HEK293 (cell line): ENCODE measurements at regions not wholly inside any gene's neighbourhood (a gene's known extent, or its start where the extent isn't known, plus 50 kb on each side); places are given as distances from the start of the nearest gene placed in this dataset.

ENCODE experiments used
- CTCF ChIA-PET: fragments of 350-600 bp; formaldehyde crosslinking; extraction: SDS; loops from one replicate; lab custom pipeline; 2021; ENCODE audit warnings: antibody characterized with exemption; lab: Yijun Ruan, JAX
- POLR2A ChIA-PET: fragments of 300-600 bp; formaldehyde crosslinking; extraction: SDS; loops from one replicate; lab custom pipeline; 2020; ENCODE audit warnings: antibody characterized with exemption, inconsistent platforms; lab: Yijun Ruan, JAX
- H3K27ac ChIP-seq: fragments of 200-500 bp; sonication (Bioruptor generic); 2 replicates; pipeline ENCODE4 v1.5.1; 2014; ENCODE audit warnings: low read depth, low read length, control low read depth, inconsistent platforms; ENCODE audit errors: extremely low read depth
- H3K36me3 ChIP-seq, 2 experiments: fragments of 200-500 bp in 1 of 2; sonication (Bioruptor generic) in 1 of 2; 1 replicate in 1 of 2; 2 replicates in 1 of 2; pipeline ENCODE4 v1.5.1; 2014 to 2017; ENCODE audit warnings: inconsistent platforms in 2 of 2, low read length in 2 of 2; ENCODE audit not compliant: control insufficient read depth in 2 of 2, insufficient read depth in 1 of 2
- H3K4me1 ChIP-seq: fragments of 200-500 bp; sonication (Bioruptor generic); 2 replicates; pipeline ENCODE4 v1.5.1; 2014; ENCODE audit warnings: mild to moderate bottlenecking, low read length, inconsistent platforms; ENCODE audit not compliant: control insufficient read depth, insufficient read depth
- H3K4me3 ChIP-seq: 2 replicates; pipeline ENCODE4 v1.5.1; 2011; ENCODE audit warnings: low read depth, mild to moderate bottlenecking, control low read depth, low read length, moderate library complexity
- H3K9me3 ChIP-seq: fragments of 200-500 bp; sonication (Bioruptor generic); 2 replicates; pipeline ENCODE4 v1.5.1; 2014; ENCODE audit warnings: low read depth, low read length, inconsistent platforms; ENCODE audit not compliant: control insufficient read depth, insufficient read depth
- HOXA7 ChIP-seq: sonication (generic); formaldehyde crosslinking; IDR thresholded peaks from 2 replicates; pipeline ENCODE4 v1.8.1; 2022; ENCODE audit warnings: missing genetic modification reagents, borderline replicate concordance
- HOXD13 ChIP-seq: sonication (generic); formaldehyde crosslinking; IDR thresholded peaks from 2 replicates; pipeline ENCODE4 v1.8.0; 2022; ENCODE audit warnings: missing genetic modification reagents, borderline replicate concordance
- PRDM1 ChIP-seq: fragments of 450-650 bp; formaldehyde crosslinking; IDR thresholded peaks from 2 replicates; pipeline ENCODE4; 2016; ENCODE audit warnings: missing biosample characterization, missing genetic modification characterization
- YY1 ChIP-seq: fragments of 450-650 bp; formaldehyde crosslinking; IDR thresholded peaks from 2 replicates; pipeline ENCODE4 v1.5.1; 2018; ENCODE audit warnings: missing biosample characterization, missing genetic modification characterization
- ZBTB10 ChIP-seq: fragments of 450-650 bp; formaldehyde crosslinking; IDR thresholded peaks from 2 replicates; pipeline ENCODE4 v1.5.1; 2016; ENCODE audit warnings: missing biosample characterization, missing genetic modification characterization
- ZIC2 ChIP-seq: fragments of 450-650 bp; formaldehyde crosslinking; IDR thresholded peaks from 2 replicates; pipeline ENCODE4 v1.5.1; 2016; ENCODE audit warnings: missing biosample characterization, missing genetic modification characterization
- ZNF10 ChIP-seq: fragments of 450-650 bp; formaldehyde crosslinking; IDR thresholded peaks from 2 replicates; pipeline ENCODE4 v1.5.1; 2017; ENCODE audit warnings: missing biosample characterization, missing genetic modification characterization
- ZNF133 ChIP-seq: fragments of 450-650 bp; formaldehyde crosslinking; IDR thresholded peaks from 2 replicates; pipeline ENCODE4 v1.5.1; 2016; ENCODE audit warnings: missing biosample characterization, missing genetic modification characterization
- ZNF202 ChIP-seq: fragments of 450-650 bp; formaldehyde crosslinking; IDR thresholded peaks from 2 replicates; pipeline ENCODE4 v1.5.1; 2016; ENCODE audit warnings: missing biosample characterization, missing genetic modification characterization, borderline replicate concordance
- ZNF248 ChIP-seq: fragments of 450-650 bp; formaldehyde crosslinking; IDR thresholded peaks from 2 replicates; pipeline ENCODE4 v1.5.1; 2017; ENCODE audit warnings: missing biosample characterization, missing genetic modification characterization
- ZNF324 ChIP-seq: fragments of 450-650 bp; formaldehyde crosslinking; IDR thresholded peaks from 2 replicates; pipeline ENCODE4 v1.5.1; 2016; ENCODE audit warnings: missing biosample characterization, missing genetic modification characterization
- ZNF37A ChIP-seq: fragments of 450-650 bp; IDR thresholded peaks from 2 replicates; pipeline ENCODE4 v1.5.1; 2018; ENCODE audit warnings: missing biosample characterization, missing genetic modification characterization
- ZNF416 ChIP-seq: fragments of 450-650 bp; formaldehyde crosslinking; IDR thresholded peaks from 2 replicates; pipeline ENCODE4 v1.5.1; 2016; ENCODE audit warnings: missing biosample characterization, missing genetic modification characterization
- ZNF501 ChIP-seq: fragments of 450-650 bp; formaldehyde crosslinking; IDR thresholded peaks from 2 replicates; pipeline ENCODE4 v1.5.1; 2016; ENCODE audit warnings: missing biosample characterization, missing genetic modification characterization
- ZNF544 ChIP-seq: fragments of 450-650 bp; formaldehyde crosslinking; IDR thresholded peaks from 2 replicates; pipeline ENCODE4 v1.5.0; 2017; ENCODE audit warnings: missing biosample characterization, missing genetic modification characterization
- ZNF560 ChIP-seq: fragments of 450-650 bp; formaldehyde crosslinking; IDR thresholded peaks from 2 replicates; pipeline ENCODE4 v1.5.1; 2017; ENCODE audit warnings: missing biosample characterization, missing genetic modification characterization, borderline replicate concordance
- ZNF600 ChIP-seq: fragments of 450-650 bp; formaldehyde crosslinking; IDR thresholded peaks from 2 replicates; pipeline ENCODE4 v1.5.1; 2016; ENCODE audit warnings: missing biosample characterization, missing genetic modification characterization
- ZNF654 ChIP-seq: fragments of 450-650 bp; formaldehyde crosslinking; IDR thresholded peaks from 2 replicates; pipeline ENCODE4 v1.5.1; 2016; ENCODE audit warnings: low read depth, missing biosample characterization, missing genetic modification characterization
- ZNF837 ChIP-seq: fragments of 450-650 bp; formaldehyde crosslinking; IDR thresholded peaks from 2 replicates; pipeline ENCODE4 v1.5.1; 2016; ENCODE audit warnings: missing biosample characterization, missing genetic modification characterization
- TF ChIP-seq, protein P1 (sequence below): fragments of 450-650 bp; formaldehyde crosslinking; IDR thresholded peaks from 2 replicates; pipeline ENCODE4 v1.5.1; 2016; ENCODE audit warnings: missing biosample characterization, missing genetic modification characterization
- TF ChIP-seq, protein P2 (sequence below): fragments of 450-650 bp; formaldehyde crosslinking; IDR thresholded peaks from 2 replicates; pipeline ENCODE4 v1.5.1; 2017; ENCODE audit warnings: missing biosample characterization, missing genetic modification characterization
- TF ChIP-seq, protein P3 (sequence below): fragments of 450-650 bp; formaldehyde crosslinking; IDR thresholded peaks from 2 replicates; pipeline ENCODE4 v1.5.1; 2016; ENCODE audit warnings: missing biosample characterization, missing genetic modification characterization
- TF ChIP-seq, protein P4 (sequence below): fragments of 450-650 bp; formaldehyde crosslinking; IDR thresholded peaks from 2 replicates; pipeline ENCODE4 v1.5.1; 2016; ENCODE audit warnings: missing biosample characterization, missing genetic modification characterization, low read depth
- TF ChIP-seq, protein P5 (sequence below): fragments of 450-650 bp; IDR thresholded peaks from 2 replicates; pipeline ENCODE4 v1.5.1; 2018; ENCODE audit warnings: missing biosample characterization, missing genetic modification characterization

- POLR2A ChIA-PET = no interaction called here
- TF ChIP-seq ZNF133 (tag by site-specific recombination) (no peak), ZNF248 (no peak), ZNF560 (no peak), HOXA7 (CRISPR knock-in tag) (no peak), ZNF416 (tag by site-specific recombination) (no peak), YY1 (tag by site-specific recombination) (no peak), ZNF10 (tag by site-specific recombination) (no peak)
- TF ChIP-seq, protein P1, sequence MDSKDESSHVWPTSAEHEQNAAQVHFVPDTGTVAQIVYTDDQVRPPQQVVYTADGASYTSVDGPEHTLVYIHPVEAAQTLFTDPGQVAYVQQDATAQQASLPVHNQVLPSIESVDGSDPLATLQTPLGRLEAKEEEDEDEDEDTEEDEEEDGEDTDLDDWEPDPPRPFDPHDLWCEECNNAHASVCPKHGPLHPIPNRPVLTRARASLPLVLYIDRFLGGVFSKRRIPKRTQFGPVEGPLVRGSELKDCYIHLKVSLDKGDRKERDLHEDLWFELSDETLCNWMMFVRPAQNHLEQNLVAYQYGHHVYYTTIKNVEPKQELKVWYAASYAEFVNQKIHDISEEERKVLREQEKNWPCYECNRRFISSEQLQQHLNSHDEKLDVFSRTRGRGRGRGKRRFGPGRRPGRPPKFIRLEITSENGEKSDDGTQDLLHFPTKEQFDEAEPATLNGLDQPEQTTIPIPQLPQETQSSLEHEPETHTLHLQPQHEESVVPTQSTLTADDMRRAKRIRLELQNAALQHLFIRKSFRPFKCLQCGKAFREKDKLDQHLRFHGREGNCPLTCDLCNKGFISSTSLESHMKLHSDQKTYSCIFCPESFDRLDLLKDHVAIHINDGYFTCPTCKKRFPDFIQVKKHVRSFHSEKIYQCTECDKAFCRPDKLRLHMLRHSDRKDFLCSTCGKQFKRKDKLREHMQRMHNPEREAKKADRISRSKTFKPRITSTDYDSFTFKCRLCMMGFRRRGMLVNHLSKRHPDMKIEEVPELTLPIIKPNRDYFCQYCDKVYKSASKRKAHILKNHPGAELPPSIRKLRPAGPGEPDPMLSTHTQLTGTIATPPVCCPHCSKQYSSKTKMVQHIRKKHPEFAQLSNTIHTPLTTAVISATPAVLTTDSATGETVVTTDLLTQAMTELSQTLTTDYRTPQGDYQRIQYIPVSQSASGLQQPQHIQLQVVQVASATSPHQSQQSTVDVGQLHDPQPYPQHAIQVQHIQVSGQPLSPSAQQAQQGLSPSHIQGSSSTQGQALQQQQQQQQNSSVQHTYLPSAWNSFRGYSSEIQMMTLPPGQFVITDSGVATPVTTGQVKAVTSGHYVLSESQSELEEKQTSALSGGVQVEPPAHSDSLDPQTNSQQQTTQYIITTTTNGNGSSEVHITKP (tag by site-specific recombination) = no peak
- TF ChIP-seq, protein P2, sequence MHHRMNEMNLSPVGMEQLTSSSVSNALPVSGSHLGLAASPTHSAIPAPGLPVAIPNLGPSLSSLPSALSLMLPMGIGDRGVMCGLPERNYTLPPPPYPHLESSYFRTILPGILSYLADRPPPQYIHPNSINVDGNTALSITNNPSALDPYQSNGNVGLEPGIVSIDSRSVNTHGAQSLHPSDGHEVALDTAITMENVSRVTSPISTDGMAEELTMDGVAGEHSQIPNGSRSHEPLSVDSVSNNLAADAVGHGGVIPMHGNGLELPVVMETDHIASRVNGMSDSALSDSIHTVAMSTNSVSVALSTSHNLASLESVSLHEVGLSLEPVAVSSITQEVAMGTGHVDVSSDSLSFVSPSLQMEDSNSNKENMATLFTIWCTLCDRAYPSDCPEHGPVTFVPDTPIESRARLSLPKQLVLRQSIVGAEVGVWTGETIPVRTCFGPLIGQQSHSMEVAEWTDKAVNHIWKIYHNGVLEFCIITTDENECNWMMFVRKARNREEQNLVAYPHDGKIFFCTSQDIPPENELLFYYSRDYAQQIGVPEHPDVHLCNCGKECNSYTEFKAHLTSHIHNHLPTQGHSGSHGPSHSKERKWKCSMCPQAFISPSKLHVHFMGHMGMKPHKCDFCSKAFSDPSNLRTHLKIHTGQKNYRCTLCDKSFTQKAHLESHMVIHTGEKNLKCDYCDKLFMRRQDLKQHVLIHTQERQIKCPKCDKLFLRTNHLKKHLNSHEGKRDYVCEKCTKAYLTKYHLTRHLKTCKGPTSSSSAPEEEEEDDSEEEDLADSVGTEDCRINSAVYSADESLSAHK (tag by site-specific recombination) = no peak
- H3K27ac ChIP-seq = no peak overlapping the region
Observed at GRCh38 chr5:1995491-1995890, 112.8 kb upstream of the IRX4 start.

DNA sequence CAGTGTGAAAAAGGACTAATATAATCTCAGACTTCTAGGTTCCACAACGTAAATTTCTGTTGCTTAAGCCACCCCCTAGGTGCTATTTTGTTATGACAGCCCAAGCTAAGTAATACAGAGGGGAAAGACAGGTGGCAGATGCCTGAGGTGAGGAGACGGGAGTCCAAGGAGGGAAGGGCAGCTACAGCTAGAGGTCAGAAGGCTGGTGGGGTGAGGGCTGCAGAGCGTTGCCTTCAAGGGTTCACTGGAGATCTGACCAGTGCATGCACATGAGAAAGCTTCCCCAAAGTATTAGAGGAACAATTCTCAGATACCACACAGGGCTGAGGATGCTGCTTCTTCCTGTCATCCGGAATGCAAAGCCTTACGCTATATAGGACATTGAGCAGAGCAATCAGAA is 104.7 kb upstream of the IRX4 start:
- ChIA-PET POLR2A (no interaction called here), CTCF (no interaction called here)
- no peak overlapping the region for H3K27ac ChIP-seq
- H3K4me3 ChIP-seq = no peak overlapping the region
- H3K36me3 ChIP-seq = no peaks in the 10 kb centered on the region
- H3K9me3 ChIP-seq = no peaks in the 10 kb centered on the region
- H3K4me1 ChIP-seq = no peaks in the 10 kb centered on the region
- no peak for TF ChIP-seq ZNF37A (tag by site-specific recombination)
- no peak for TF ChIP-seq ZBTB10
- TF ChIP-seq, protein P3, sequence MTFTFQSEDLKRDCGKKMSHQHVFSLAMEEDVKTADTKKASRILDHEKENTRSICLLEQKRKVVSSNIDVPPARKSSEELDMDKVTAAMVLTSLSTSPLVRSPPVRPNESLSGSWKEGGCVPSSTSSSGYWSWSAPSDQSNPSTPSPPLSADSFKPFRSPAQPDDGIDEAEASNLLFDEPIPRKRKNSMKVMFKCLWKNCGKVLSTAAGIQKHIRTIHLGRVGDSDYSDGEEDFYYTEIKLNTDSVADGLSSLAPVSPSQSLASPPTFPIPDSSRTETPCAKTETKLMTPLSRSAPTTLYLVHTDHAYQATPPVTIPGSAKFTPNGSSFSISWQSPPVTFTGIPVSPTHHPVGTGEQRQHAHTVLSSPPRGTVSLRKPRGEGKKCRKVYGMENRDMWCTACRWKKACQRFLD (tag by site-specific recombination) = no peak
- TF ChIP-seq PRDM1 = no peak
- no peak for TF ChIP-seq ZNF501 (tag by site-specific recombination)
- no peak for TF ChIP-seq ZNF654 (tag by site-specific recombination)
- TF ChIP-seq ZNF202 (tag by site-specific recombination) = no peak
- TF ChIP-seq ZNF324 (tag by site-specific recombination) = no peak
- TF ChIP-seq HOXD13 (CRISPR knock-in tag) = no peak
- TF ChIP-seq ZNF837 = no peak
- TF ChIP-seq, protein P4, sequence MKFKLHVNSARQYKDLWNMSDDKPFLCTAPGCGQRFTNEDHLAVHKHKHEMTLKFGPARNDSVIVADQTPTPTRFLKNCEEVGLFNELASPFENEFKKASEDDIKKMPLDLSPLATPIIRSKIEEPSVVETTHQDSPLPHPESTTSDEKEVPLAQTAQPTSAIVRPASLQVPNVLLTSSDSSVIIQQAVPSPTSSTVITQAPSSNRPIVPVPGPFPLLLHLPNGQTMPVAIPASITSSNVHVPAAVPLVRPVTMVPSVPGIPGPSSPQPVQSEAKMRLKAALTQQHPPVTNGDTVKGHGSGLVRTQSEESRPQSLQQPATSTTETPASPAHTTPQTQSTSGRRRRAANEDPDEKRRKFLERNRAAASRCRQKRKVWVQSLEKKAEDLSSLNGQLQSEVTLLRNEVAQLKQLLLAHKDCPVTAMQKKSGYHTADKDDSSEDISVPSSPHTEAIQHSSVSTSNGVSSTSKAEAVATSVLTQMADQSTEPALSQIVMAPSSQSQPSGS (tag by site-specific recombination) = no peak
- TF ChIP-seq ZNF600 (tag by site-specific recombination) = no peak
- no peak for TF ChIP-seq ZNF544 (tag by site-specific recombination)
- no peak for TF ChIP-seq ZIC2 (tag by site-specific recombination)
- TF ChIP-seq, protein P5, sequence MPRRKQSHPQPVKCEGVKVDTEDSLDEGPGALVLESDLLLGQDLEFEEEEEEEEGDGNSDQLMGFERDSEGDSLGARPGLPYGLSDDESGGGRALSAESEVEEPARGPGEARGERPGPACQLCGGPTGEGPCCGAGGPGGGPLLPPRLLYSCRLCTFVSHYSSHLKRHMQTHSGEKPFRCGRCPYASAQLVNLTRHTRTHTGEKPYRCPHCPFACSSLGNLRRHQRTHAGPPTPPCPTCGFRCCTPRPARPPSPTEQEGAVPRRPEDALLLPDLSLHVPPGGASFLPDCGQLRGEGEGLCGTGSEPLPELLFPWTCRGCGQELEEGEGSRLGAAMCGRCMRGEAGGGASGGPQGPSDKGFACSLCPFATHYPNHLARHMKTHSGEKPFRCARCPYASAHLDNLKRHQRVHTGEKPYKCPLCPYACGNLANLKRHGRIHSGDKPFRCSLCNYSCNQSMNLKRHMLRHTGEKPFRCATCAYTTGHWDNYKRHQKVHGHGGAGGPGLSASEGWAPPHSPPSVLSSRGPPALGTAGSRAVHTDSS (tag by site-specific recombination) = no peak

More at GRCh38 chr5:1995491-1995890, 112.8 kb upstream of the IRX4 start:
- no peaks in the 10 kb centered on the region for H3K9me3 ChIP-seq
- CTCF ChIA-PET = no interaction called here
- H3K36me3 ChIP-seq = no peaks in the 10 kb centered on the region
- H3K4me1 ChIP-seq = no peaks in the 10 kb centered on the region
- no peak overlapping the region for H3K4me3 ChIP-seq
